Activated CD4-positive, alpha-beta T cell treated with anti-CD3 and anti-CD28 coated beads for 4 hours (primary cell): ENCODE measurements at regions not wholly inside any gene's neighbourhood (a gene's known extent, or its start where the extent isn't known, plus 50 kb on each side); places are given as distances from the start of the nearest gene placed in this dataset.

Source experiments
- DNase-seq, 2 donors: peaks; one replicate each; pipeline ENCODE4 v3.0.0-alpha.2; 2020

GRCh38 chr20:20877079-20877478, 164.6 kb upstream of the RALGAPA2 start:
- no peak for DNase-seq

DNA sequence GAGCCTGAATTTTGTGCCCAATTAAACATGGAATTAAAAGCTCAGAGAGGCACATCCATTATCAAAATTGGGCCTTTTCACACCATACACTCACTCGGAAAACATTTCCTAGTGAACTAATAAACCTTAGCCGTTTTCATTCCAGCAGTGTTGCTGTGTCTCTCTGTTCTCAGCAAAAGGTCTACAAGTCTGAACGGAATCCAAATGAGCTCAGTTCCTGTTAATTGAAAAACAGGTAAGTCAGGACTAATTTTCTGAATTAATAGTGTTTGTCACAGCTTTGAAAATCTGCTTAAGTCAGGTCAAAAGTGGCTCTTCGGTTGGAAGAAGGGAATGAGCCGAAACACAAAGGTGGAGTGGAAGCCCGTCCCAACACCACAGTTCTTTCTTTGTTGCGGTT, 163.3 kb upstream of the RALGAPA2 start:
- no peak for DNase-seq

GRCh38 chr20:20872428-20872827, 160.0 kb upstream of the RALGAPA2 start:
- no peak for DNase-seq

DNA sequence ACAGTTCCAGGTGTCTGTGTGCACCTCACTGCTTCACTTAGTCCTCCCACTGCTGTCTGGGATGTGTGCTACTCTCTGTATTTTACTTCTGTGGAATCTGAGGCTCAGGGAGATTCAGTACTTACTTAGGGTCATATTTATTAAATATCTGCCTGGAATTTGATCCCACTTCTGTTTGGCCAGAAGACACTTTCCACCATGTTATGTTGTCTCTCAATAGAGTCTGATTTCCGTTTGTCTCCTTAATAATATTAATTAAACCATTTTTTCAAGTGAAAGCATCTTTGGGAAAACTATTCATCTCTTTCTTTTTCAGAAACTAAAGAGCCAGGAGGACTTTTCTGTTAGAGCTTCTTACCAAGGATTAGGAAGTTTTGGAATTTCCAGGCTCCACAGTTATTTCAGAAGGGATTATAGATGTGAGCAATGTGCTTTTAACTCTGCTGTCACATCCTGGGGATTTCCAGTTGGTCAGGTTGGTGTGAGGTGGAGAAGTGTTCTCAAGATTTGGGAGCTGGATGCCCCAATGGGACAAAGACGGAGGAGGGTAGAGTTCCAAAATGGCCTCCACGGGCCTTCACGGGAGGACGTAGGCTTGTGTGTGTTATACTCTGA, 156.8 kb upstream of the RALGAPA2 start:
- DNase-seq: no peak

DNA sequence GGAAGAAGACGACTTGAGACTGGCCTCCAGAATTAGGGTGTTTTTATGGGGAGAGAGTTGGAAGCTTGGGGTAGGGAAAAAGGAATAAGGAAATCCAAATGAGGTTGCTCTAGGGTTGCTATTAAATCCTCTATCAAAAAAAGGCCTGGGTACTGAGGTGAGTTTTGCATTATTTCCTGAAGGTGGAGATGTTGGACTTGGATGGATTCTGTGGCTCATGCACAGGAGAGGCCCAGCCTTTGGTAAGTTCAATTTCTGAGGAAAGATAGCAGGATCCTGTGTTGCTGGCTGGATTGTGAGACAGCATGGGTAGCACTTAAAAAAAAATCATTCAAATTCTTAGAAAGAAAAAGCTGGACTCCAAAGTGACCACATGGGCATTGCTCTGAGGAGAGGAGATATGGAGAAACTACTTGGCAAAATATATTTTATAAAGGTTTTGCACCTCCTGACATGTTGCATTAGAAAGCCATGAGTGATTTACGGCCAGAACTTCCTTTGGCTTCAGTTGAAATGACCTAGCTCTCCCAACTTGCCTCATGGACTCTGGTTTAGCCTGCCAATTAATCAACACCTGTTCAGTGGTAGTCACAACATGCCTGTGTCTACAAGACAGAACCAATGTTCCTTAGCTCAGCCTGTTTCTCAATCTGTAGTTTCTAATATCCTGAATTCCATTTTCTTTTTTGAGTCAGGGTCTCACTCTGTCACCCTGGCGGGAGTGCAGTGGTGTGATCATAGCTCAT, 152.1 kb upstream of the RALGAPA2 start:
- no peak for DNase-seq

DNA sequence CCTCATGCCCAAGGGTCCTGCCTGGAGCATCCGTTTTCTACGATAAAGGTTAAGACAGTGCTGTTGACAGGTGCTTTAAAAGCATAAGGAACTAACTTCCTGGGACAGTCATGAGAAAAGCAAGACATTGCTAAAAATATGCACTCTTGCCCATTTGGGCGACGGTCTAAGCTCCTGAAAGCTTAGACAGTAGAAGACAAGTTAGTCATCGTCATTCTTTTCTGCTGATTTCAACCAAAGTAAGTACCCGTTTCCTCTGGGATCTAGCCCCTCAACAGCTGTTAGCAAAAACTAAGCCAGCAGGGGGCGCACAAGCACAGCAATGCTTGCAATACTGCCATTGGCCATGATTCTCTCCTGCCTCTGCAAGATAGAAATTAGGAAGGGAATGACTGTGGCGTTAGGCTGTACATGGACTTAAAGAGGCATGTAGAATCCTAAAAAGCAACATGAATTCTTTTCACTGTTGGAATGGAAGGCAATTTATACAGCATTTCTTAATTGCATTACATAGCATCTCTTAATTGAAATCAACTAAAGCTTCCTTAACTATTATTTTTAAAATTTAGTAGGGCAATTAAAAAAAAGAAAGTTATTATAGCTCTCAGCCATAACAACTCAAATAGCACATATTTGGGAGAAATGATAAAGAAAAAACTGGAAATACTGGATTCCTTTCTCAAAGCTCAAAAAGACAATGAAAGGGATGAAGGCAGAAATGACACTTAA, 147.8 kb upstream of the RALGAPA2 start:
- peak; percentile 78 to 85 for DNase-seq

DNA sequence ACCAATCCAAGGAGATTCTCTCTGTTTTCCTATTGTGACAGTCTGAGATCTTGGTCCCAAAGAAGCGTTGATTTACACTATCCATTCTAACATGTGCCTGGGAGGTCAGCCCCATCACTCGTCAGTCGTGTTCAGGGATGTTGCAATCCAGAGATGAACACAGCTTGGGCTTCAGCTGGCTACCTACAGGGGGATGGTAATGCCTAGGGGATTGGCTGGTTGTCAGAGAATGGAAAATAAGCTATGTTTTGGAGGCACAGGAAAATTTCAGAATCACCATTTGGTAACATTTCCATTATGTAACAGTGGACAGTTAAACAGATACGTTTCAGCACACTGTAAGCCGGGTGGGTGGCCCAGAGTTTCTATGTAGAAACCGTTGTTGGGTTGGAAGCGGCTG, 147.1 kb upstream of the RALGAPA2 start:
- no peak for DNase-seq

DNA sequence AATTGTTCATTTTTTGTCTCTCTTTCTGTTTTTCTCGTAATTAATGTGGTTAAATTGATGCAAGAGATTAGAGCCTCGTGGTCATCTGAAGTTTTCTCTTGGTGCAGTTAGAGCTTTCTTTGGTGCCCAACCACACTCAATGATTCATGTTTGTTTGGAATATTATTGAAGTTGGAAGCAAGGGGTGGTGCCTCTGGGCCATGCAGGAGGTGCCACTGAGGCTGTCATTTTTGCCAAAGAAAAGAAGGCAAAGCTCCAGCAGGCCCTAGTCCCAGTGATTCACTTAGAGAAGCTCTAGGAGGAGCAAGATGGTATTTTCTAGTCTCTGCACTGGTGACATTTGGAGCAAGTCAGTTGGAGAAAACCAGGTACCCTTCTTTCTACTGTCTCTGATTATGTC, 144.5 kb upstream of the RALGAPA2 start:
- no peak for DNase-seq

GRCh38 chr20:20856306-20856705, 143.9 kb upstream of the RALGAPA2 start:
- no peak for DNase-seq

DNA sequence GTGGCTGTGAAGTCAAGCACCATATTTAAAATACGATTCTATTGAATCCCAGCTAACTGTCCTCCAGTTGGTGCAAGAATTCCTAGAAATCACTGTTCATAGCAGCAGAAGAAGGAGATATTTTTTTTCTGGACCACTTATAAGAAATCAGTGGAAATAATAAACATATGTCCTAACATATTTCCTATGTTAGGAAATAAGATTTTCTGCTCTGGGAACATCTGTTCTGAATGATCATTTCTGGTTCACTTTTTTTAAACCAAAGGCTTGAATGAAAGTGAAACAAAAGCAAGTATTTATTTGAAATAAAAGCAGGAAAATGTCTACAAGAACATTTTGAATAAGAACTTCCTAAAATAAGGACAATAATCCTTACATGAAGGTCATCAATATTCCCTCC, 138.9 kb upstream of the RALGAPA2 start:
- no peak for DNase-seq

DNA sequence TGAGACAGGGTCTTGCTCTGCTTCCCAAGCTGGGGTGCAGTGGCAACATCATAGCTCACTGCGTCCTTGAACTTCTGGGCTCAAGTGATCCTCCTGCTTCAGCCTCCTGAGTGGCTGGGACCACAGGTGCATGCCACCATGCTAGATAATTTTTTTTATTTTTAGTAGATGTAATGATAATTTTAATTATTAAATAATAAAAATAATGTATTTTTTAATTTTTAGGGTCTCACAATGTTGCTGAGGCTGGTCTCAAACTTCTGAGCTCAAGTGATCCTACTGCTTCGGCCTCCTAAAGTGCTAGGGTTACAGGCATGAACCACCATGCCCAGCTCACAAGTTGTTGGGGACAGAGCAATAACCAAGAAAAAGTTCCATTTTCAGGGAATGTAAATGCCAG, 138.0 kb upstream of the RALGAPA2 start:
- no peak for DNase-seq

DNA sequence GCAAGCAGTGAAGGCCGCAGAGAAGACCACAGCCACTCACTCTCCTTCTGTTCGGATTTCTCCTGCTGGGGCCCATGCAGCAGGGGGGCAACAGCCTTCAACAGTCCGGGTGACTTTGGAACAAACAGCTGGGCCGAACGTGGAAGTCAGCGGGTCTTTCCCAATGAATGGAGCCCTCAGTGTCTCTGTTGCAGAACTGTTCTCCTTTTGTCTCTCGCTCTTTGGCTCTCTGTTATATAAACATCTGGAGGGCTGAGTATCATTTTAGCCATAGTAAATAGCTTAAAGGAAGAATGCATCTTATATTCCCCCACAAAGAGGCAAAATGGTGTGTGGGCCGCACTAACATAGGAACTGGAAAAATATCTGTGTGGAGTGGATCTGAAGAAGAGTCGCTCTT, 136.7 kb upstream of the RALGAPA2 start:
- DNase-seq: no peak

DNA sequence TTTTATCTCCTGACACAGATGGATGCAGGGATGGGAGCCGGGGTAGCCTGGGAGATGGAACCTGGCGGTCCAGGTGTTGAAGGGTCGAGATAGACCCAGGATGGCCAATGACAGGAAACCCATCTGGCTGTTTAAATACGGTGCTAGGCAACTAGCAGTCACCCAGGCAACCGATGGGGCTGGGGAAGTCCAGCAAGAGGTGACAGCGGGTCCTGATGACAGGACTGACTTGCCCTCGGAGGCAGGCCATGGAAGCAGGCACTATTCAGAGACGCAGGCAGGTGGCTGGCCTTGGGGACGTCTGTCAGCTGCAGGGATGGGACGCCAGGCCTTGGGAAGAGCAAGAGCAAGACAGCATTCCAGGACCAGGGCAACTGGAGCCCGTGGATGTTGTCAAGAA, 135.4 kb upstream of the RALGAPA2 start:
- DNase-seq: no peak

GRCh38 chr20:20843982-20844381, 131.5 kb upstream of the RALGAPA2 start:
- no peak for DNase-seq

GRCh38 chr20:20839771-20840170, 127.3 kb upstream of the RALGAPA2 start:
- no peak for DNase-seq

DNA sequence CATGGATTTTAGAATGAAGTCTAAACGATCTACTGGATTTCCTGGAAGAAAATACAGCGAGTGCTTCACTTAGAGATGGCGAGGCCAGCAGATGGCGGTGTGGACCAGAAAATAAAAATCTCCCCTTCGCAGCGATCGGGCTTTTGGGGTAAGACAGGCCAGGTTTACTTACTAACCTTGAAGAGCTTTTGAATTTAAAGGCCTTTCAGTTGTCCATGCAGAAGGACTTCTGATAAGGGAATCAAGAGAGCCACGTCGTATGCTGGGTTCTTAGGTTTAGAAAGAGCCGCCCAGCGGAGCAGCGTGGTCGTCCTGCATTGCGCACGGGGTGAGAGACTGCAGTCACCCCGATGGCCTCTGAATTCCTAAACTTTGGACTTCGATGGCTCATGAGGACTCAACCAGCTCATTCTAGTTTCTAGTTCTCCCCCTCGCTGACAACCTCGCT, 125.2 kb upstream of the RALGAPA2 start:
- DNase-seq: peak in 1 of 2 donors; percentile 16

DNA sequence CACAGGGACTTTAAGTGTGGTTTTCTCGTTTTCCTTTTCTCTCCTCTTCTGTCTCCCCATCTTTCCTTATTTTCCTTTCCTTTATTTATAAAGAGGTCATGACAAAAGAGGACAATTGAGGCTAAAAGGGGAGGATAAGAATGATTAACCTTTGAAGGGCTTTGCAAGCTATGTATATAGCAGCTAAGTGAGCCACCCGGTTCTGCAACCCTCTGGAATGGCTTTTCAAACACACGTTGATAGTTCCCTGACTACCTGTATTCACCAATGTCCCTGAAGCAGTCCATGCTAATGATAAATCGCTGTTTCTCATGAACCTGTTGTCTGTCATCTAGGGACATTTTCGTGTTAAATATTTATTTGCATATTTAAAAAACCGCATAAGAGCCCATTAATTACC, 124.4 kb upstream of the RALGAPA2 start:
- DNase-seq: no peak

DNA sequence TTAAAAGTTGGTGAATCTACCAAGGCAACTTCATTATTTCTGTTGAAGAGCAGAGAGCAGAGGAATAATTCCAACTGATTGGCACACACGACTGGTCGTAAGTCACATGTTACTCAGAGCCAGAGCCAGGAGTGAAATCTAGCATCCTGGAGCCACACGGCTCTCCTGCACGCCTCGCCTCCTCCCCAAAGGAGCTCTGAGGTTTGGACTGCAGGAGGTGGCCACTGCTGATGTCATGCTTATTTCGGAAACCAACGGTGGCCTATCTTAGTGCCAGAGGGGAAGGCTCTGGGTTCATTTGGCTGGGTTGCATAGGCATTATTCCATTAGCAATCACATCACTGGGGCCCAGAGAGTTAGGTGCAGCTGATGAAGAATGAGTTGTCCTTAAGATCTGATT, 123.5 kb upstream of the RALGAPA2 start:
- no peak for DNase-seq

DNA sequence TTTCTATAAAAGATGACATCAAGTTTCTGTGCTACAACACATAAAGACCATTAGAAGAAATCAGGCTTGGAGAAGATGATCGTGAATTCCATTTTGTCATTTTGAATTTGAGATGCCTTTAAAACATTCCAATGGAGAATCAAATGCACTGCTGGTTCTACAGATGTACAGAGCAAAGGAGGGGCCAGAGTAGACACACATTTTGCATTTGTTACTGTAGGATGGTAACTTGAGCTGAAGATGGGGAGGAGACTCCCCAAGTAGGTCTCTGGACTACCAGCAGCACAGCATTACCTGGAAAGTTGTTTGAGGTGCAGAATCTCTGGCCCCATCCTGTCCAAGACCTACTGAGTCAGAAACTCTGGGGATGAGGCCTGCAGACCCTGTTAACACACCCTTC, 121.6 kb upstream of the RALGAPA2 start:
- no peak for DNase-seq

DNA sequence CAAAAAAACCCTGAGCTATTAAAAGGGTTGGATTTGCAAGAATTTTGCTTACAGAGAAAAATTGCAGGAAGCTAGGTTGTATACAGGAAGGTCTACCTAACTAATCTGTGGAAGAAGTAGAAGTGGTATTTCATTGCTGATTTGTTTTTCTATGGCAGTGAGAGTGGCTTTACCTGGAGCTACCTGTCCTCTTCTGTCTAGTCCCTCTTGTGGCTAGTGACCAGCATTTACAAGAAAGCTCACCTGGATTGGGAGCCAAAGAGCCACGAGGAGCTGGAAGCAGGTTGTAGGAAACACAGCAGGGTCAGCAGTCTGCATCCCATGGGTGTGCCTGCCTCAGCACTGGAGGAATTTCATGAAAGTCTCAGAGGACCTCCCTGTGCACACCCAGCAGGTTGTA, 120.3 kb upstream of the RALGAPA2 start:
- no peak for DNase-seq

GRCh38 chr20:20831794-20832193, 119.3 kb upstream of the RALGAPA2 start:
- DNase-seq: no peak

GRCh38 chr20:20829681-20830080, 117.2 kb upstream of the RALGAPA2 start:
- no peak for DNase-seq

GRCh38 chr20:20827992-20828597, 115.7 kb upstream of the RALGAPA2 start:
- no peak for DNase-seq
